ENCODE measurements at regions not wholly inside any gene's neighbourhood (a gene's known extent, or its start where the extent isn't known, plus 50 kb on each side); places are given as distances from the start of the nearest gene placed in this dataset.

GRCh38 chr2:22970991-22971390 is 414.0 kb upstream of the KLHL29 start:
- no peak for TF ChIP-seq ZNF274 (IDR thresholded peaks at IDR 0.05; ENCODE audit: low read depth, low read length)
- TF ChIP-seq SUZ12 (IDR thresholded peaks at IDR 0.05; ENCODE audit: extremely low read depth, insufficient read depth, insufficient read length) = no peak
